D721Med (cell line): ENCODE measurements at regions not wholly inside any gene's neighbourhood (a gene's known extent, or its start where the extent isn't known, plus 50 kb on each side); places are given as distances from the start of the nearest gene placed in this dataset.
"Not testable (repeated sequence)": the region's sequence is repeated elsewhere in the genome, so short reads cannot be mapped to it uniquely, and the experiment has no call there.

Experiments used
- DNase-seq: peaks from one replicate; pipeline ENCODE4 v3.0.0; 2011; ENCODE audit warnings: low spot score; ENCODE audit not compliant: insufficient read length
- FAIRE-seq: peaks from 2 replicates; lab custom pipeline; 2011; peaks lifted over from hg19 to GRCh38; lab: Jason Lieb, UNC
- TF ChIP-seq, protein P1 (sequence below): IDR thresholded peaks from 2 replicates; pipeline ENCODE4 v1.5.1; 2012; ENCODE audit warnings: mild to moderate bottlenecking, control low read depth; ENCODE audit not compliant: insufficient read depth; ENCODE audit errors: missing control alignments

DNA sequence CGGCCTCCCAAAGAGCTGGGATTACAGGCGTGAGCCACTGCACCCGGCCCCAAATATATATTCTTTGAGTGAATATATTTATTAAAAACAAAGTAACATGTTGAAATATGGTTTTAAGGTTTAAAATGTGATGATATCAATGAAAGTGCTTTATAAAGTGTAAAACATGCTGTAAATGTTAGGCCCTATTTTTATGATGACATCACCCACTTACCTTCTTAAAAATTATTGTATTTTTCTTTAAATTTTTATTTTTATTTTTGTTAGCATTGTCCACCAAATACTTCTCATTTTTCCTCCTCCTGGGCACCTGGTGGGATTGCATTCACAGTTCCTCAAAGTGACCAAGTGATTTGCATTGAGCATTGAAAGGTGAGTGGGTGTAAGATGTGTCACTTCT, 152.6 kb upstream of the TBX3 start:
- no peak for DNase-seq
- TF ChIP-seq, protein P1, sequence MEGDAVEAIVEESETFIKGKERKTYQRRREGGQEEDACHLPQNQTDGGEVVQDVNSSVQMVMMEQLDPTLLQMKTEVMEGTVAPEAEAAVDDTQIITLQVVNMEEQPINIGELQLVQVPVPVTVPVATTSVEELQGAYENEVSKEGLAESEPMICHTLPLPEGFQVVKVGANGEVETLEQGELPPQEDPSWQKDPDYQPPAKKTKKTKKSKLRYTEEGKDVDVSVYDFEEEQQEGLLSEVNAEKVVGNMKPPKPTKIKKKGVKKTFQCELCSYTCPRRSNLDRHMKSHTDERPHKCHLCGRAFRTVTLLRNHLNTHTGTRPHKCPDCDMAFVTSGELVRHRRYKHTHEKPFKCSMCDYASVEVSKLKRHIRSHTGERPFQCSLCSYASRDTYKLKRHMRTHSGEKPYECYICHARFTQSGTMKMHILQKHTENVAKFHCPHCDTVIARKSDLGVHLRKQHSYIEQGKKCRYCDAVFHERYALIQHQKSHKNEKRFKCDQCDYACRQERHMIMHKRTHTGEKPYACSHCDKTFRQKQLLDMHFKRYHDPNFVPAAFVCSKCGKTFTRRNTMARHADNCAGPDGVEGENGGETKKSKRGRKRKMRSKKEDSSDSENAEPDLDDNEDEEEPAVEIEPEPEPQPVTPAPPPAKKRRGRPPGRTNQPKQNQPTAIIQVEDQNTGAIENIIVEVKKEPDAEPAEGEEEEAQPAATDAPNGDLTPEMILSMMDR: no peak
- FAIRE-seq: no peak

DNA sequence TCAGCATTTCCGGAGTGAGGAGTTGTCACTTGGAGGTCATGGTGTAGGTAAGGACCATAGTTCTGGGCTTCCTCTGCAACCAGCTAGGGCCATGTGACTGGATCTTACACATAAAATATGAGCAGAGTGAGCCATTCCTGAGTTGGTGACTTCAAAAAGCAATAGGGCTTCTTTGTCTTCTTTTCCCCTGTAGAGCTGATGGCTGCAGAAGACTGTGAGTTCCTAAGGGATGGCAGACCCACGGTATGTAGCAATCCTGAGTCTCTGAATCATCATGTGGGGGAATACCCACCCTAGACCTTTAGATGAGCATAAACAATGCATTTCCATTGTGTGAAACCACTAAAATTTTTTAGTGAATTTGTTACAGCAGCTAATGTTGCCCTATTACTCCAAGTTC, 151.1 kb upstream of the TBX3 start:
- FAIRE-seq (no peak), DNase-seq (no peak)
- TF ChIP-seq, protein P1: no peak

DNA sequence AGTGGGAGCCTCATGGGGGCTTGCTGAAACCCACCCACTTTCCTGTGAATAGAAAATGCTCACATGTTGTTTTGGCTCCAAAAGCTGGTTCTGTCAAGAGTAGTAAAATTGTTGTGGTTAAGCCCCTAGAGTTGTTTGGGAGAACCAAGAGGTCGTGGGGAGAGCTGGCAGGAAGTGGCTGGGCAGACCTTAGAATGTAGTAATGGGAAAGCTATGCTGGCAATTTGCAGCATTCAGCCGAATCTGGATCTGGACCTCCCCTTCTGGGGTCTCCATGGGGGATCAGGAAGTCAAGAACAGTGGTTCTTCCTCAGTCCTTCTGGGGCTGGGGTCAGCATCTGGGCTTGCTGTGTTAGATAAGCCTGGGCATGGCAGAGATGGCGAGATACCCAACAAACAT, 150.6 kb upstream of the TBX3 start:
- DNase-seq (no peak), FAIRE-seq (no peak)
- TF ChIP-seq, protein P1: no peak

DNA sequence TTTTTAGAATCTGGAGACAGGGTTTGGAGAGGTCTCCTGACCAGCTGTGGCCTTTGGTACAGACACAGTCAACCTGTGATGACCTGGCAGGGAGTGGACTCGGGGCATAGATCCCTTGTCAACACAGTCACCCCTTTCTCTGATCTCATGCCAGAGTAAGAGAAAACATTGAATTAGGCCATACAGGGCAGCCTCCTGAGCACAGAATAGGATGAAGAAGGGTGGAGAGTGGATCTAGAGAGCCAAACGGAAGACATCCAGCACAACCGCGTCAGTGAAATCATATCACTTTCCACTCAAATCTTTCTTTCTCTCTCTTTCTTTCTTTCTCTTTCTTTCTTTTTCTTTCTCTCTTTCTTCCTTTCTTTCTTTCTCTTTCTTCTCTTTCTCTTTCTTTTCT, 145.9 kb upstream of the TBX3 start:
- TF ChIP-seq, protein P1: no peak
- FAIRE-seq: no peak

DNA sequence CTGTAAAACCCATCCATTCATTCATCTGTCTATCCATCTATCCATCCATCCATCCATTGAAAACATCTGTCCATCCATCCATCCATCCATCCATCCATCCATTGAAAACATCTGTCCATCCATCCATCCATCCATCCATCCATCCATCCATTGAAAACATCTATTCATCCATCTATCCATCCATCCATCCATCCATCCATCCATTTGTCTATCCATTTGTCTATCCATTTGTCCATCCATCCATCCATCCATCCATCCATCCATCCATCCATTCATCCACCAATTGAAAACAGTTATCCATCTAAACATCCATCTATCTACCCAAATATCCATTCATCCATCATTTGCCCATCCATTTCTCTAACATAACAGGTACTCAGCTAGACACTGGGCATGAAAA, 145.3 kb upstream of the TBX3 start:
- not testable (repeated sequence) for FAIRE-seq, DNase-seq

More for the DNA sequence above, 145.9 kb upstream of the TBX3 start:
- DNase-seq: no peak

DNA sequence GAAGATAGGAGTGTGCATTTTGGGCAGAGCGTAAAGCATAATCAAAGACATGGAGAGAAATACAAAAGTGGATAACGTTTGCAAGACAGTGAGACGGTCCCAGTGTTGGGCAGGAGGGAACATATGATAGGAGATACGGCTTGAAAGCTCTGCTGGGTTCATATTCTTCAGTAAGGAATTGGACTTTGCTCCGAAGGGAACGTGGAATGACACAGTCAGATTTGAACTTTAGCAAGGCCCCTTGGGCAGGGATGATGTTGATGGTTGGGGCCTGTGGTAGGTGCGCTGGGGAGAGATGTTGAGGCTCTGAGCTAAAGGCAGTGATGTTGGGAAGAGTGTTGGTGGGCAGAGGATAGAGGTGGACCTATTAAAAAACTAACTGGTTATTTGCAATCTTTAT, 143.5 kb upstream of the TBX3 start:
- FAIRE-seq: no peak
- TF ChIP-seq, protein P1: no peak
- no peak for DNase-seq

DNA sequence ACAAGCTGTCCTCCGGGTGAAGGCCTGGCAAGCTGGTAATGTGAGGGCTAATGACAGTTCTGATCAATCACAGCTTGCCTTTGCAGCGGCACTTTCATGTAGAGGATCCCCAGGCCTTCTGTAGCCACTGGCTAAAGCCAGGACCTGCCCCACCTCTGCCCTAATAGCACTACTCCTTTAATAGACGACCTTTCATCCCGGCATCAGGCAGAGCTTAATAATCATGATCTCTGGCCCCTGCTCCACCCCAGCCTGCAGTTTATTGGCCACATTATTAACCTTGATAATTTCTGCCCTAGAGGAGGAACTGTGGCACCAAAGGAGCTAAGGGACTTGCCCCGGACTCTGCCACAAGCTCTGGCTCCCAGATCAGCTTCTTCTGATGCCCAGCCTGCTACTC, 142.3 kb upstream of the TBX3 start:
- no peak for FAIRE-seq
- TF ChIP-seq, protein P1: no peak

DNA sequence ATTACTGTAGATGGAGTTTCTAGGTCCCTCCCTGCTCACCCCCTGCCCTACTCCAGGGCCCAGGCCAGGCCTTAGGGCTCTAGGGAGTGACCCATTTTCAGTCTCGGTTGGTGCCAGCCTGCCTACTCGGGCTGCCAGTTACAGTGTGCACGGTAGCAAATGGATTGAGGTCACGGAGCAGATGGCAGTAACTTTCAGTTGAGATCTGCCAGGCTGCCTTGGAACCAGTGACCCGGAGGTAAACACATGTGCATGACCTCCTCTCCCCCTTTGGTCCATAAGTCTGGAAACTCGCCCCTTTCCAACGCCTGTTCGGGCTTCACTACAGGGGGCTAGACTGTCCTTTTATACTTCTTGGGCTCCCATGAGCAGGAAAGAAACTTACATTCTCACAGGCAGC, 139.7 kb upstream of the TBX3 start:
- FAIRE-seq (no peak), DNase-seq (no peak)
- TF ChIP-seq, protein P1: no peak

More for the DNA sequence above, 142.3 kb upstream of the TBX3 start:
- no peak for DNase-seq
